B cell (primary cell): ENCODE measurements at regions not wholly inside any gene's neighbourhood (a gene's known extent, or its start where the extent isn't known, plus 50 kb on each side); places are given as distances from the start of the nearest gene placed in this dataset.

Source experiments
- ATAC-seq: fragments of 200-7000 bp; cut with Tn5 transposase; one replicate; pipeline ENCODE4 v1.10.0; 2021; ENCODE audit warnings: low read depth, mild to moderate bottlenecking, moderate number of reproducible peaks, moderate library complexity
- CTCF ChIA-PET: fragments of 350-600 bp; sonication (Branson Sonifier 250); formaldehyde crosslinking; loops from one replicate; lab custom pipeline; 2021; ENCODE audit warnings: antibody characterized with exemption, inconsistent platforms; lab: Charles Lee
- POLR2A ChIA-PET: fragments of 350-600 bp; sonication (Branson Sonifier 250); formaldehyde crosslinking; loops from one replicate; lab custom pipeline; 2021; ENCODE audit warnings: antibody characterized with exemption; lab: Charles Lee
- DNase-seq: peaks from one replicate; pipeline ENCODE4 v3.0.0; 2013
- H2AFZ ChIP-seq: 2 replicates; pipeline ENCODE4 v1.6.1; 2012; ENCODE audit warnings: mild to moderate bottlenecking, low read depth, low read length; ENCODE audit not compliant: insufficient read depth, poor library complexity, severe bottlenecking
- H3K27ac ChIP-seq, 2 donors: 1 replicate in 1 of 2; 2 replicates in 1 of 2; pipeline ENCODE4 v1.5.1; 2012 to 2013; ENCODE audit warnings: low read length in 2 of 2, mild to moderate bottlenecking in 2 of 2, moderate library complexity in 1 of 2
- H3K27me3 ChIP-seq, 4 experiments: fragments of 200-600 bp in 1 of 4; sonication (generic) in 1 of 4; replicated peaks in 1 of 4; 1 replicate in 2 of 4; 2 replicates in 2 of 4; pipeline versions ENCODE4 v1.6.1 to v1.7.0; 2013 to 2016; ENCODE audit warnings: low read length in 3 of 4, mild to moderate bottlenecking in 2 of 4, mixed read lengths in 1 of 4, moderate library complexity in 1 of 4; ENCODE audit not compliant: insufficient read depth in 4 of 4, control insufficient read depth in 3 of 4; ENCODE audit errors: control extremely low read depth in 1 of 4
- H3K36me3 ChIP-seq, 2 experiments: replicated peaks in 1 of 2; 1 replicate in 1 of 2; 2 replicates in 1 of 2; pipeline versions ENCODE4 v1.6.1 to v1.7.1; 2013; ENCODE audit warnings: low read length in 1 of 2; ENCODE audit not compliant: insufficient read depth in 2 of 2, control insufficient read depth in 1 of 2; ENCODE audit errors: control extremely low read depth in 1 of 2, extremely low read depth in 1 of 2
- H3K4me1 ChIP-seq, 2 donors: fragments of 200-600 bp in 1 of 2; sonication (generic) in 1 of 2; 1 replicate in 1 of 2; 2 replicates in 1 of 2; pipeline versions ENCODE4 v1.5.1 to v1.6.1; 2013 to 2017; ENCODE audit warnings: low read length in 2 of 2; ENCODE audit not compliant: control insufficient read depth in 2 of 2, insufficient read depth in 2 of 2
- H3K4me2 ChIP-seq: replicated peaks from 2 replicates; pipeline ENCODE3; 2012; ENCODE audit warnings: mild to moderate bottlenecking, low read depth, low read length; ENCODE audit not compliant: poor library complexity, severe bottlenecking
- H3K4me3 ChIP-seq, 5 experiments: fragments of 200-600 bp in 1 of 5; sonication (generic) in 1 of 5; 1 replicate in 3 of 5; 2 replicates in 2 of 5; pipeline versions ENCODE4 v1.5.1 to v1.7.0; 2011 to 2016; ENCODE audit warnings: low read length in 4 of 5, mild to moderate bottlenecking in 4 of 5, low read depth in 2 of 5, control low read depth in 1 of 5, moderate library complexity in 1 of 5; ENCODE audit not compliant: insufficient read depth in 1 of 5; ENCODE audit errors: control extremely low read depth in 1 of 5, extremely low read depth in 1 of 5
- H3K79me2 ChIP-seq: fragments of 200-600 bp; sonication (generic); one replicate; pipeline ENCODE4 v1.6.0; 2016; ENCODE audit warnings: low read length; ENCODE audit not compliant: control insufficient read depth, insufficient read depth
- H3K9ac ChIP-seq: fragments of 200-600 bp; sonication (generic); 2 replicates; pipeline ENCODE4 v1.6.1; 2017; ENCODE audit warnings: mild to moderate bottlenecking, low read length, moderate library complexity
- H3K9me3 ChIP-seq, 3 donors: one replicate each; pipeline versions ENCODE4 v1.6.1 to v1.7.1; 2013; ENCODE audit warnings: low read length in 2 of 3; ENCODE audit not compliant: control insufficient read depth in 2 of 3, insufficient read depth in 1 of 3; ENCODE audit errors: control extremely low read depth in 1 of 3
- H4K20me1 ChIP-seq: 2 replicates; pipeline ENCODE4 v1.6.0; 2012; ENCODE audit warnings: mild to moderate bottlenecking, low read length; ENCODE audit not compliant: insufficient read depth, control insufficient read depth, poor library complexity, severe bottlenecking
- H3K27ac Mint-ChIP-seq: one replicate; pipeline ENCODE4 v1.8.0; 2021; ENCODE audit warnings: mixed read lengths
- H3K27me3 Mint-ChIP-seq: one replicate; pipeline ENCODE4 v1.8.0; 2021; ENCODE audit warnings: mixed read lengths
- H3K4me1 Mint-ChIP-seq: one replicate; pipeline ENCODE4 v1.8.0; 2021; ENCODE audit warnings: mixed read lengths
- H3K4me3 Mint-ChIP-seq: one replicate; pipeline ENCODE4 v1.8.0; 2021; ENCODE audit warnings: mixed read lengths
- H3K9me3 Mint-ChIP-seq: one replicate; pipeline ENCODE4 v1.8.0; 2022; ENCODE audit warnings: mixed read lengths; ENCODE audit not compliant: insufficient read depth
- EZH2 ChIP-seq: IDR thresholded peaks from 2 replicates; pipeline ENCODE4 v1.6.1; 2012; ENCODE audit warnings: borderline replicate concordance, low read depth, mild to moderate bottlenecking, moderate library complexity, low read length; ENCODE audit not compliant: insufficient read depth, poor library complexity, severe bottlenecking
- WGBS: methylation state at CpG from one replicate; pipeline ENCODE4 v1.1.5; 2013; ENCODE audit warnings: missing lambda C conversion rate; ENCODE audit not compliant: insufficient coverage; 5-methylcytosine and 5-hydroxymethylcytosine counted together
- intact Hi-C: fragments of 100-400 bp; cut with micrococcal nuclease; formaldehyde crosslinking; loops from one replicate; pipeline ENCODE4 v1.10.0; 2022
- TF ChIP-seq, protein P1 (sequence below): fragments of 200-600 bp; IDR thresholded peaks from one replicate; pipeline ENCODE4 v1.8.0; 2022; ENCODE audit warnings: antibody characterized with exemption, mild to moderate bottlenecking

DNA sequence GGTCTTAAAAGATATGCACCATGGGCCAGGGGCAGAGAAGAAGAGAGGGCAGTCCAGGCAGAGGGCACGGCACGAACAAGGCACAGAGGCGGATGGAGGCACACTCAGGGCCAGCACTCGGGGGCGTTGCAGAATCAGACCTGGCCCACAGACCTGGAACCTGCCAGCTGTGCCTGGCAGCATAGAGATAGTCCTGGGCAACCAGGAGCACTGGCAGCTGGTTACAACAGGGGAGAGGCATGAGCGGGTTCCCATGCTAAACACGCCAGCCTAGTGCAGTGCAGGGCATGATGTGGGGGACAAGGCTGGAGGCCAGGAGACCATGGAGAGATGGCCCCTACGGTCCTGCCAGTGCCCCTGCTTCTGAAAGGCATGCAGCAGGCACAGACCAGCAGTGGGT is 56.9 kb upstream of the RBFOX3 start:
- Histone ChIP-seq H3K4me1 (no peaks in the 10 kb centered on the region), H3K4me2 (no peak overlapping the region), H3K36me3 (no peaks in the 10 kb centered on the region), H3K9ac (no peak overlapping the region), H3K9me3 (peaks cover 0 to 22% (median 1%) of the 10 kb centered on the region in 3 donors), H3K79me2 (no peaks in the 10 kb centered on the region), H3K4me3 (no peak overlapping the region), H3K27ac (no peak overlapping the region), H4K20me1 (no peaks in the 10 kb centered on the region), H2AFZ (no peak overlapping the region), H3K27me3 (peaks cover 0 to 51% (median 7%) of the 10 kb centered on the region in 4 experiments)
- 91% methylated on average over 8 of the region's 8 CpGs for WGBS
- no peak for TF ChIP-seq EZH2
- TF ChIP-seq, protein P1, sequence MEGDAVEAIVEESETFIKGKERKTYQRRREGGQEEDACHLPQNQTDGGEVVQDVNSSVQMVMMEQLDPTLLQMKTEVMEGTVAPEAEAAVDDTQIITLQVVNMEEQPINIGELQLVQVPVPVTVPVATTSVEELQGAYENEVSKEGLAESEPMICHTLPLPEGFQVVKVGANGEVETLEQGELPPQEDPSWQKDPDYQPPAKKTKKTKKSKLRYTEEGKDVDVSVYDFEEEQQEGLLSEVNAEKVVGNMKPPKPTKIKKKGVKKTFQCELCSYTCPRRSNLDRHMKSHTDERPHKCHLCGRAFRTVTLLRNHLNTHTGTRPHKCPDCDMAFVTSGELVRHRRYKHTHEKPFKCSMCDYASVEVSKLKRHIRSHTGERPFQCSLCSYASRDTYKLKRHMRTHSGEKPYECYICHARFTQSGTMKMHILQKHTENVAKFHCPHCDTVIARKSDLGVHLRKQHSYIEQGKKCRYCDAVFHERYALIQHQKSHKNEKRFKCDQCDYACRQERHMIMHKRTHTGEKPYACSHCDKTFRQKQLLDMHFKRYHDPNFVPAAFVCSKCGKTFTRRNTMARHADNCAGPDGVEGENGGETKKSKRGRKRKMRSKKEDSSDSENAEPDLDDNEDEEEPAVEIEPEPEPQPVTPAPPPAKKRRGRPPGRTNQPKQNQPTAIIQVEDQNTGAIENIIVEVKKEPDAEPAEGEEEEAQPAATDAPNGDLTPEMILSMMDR, result no peak
- Mint-ChIP-seq H3K4me1 (peaks cover 3% of the 10 kb centered on the region), H3K4me3 (no peak overlapping the region), H3K9me3 (peaks cover 2% of the 10 kb centered on the region), H3K27me3 (peaks cover 62% of the 10 kb centered on the region), H3K27ac (no peak overlapping the region)
- no peak for DNase-seq
- intact Hi-C loops, result no loop called here
- ATAC-seq, result no peak
- ChIA-PET CTCF (no interaction called here), POLR2A (no interaction called here)

DNA sequence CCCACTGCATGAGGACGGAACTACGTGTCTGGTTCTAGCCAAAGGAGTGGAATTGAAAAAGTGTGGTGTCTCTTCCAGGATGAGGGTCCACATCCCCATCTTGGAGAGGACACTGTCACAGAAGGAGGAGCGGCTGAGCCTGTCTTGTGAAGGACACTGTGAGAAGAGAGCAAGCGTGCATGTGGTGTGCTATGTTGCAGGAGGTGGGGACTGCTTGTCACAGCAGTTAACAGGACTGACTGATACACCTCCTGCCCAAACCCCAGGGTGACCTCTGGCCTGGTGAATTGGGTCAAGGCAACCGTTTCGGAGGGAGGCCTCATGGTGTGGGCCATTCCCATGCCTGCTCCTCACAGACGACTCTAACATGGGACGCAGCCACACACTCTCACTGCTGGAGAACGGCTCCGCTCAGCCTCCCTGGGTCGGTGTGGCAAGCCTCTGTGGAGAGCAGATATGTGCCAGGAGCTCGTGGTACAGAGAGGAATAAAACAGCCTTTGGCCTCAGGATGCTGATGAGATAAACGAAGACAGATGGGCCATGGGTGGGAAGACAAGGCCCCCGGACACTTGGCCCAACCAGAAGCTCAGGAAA is 56.4 kb upstream of the RBFOX3 start:
- TF ChIP-seq EZH2, result no peak
- TF ChIP-seq, protein P1, result no peak
- Histone ChIP-seq H3K4me1 (no peaks in the 10 kb centered on the region), H3K9ac (no peak overlapping the region), H3K27ac (no peak overlapping the region), H3K4me3 (no peak overlapping the region), H3K27me3 (peaks cover 0 to 48% (median 7%) of the 10 kb centered on the region in 4 experiments), H4K20me1 (no peaks in the 10 kb centered on the region), H2AFZ (no peak overlapping the region), H3K36me3 (no peaks in the 10 kb centered on the region), H3K4me2 (no peak overlapping the region), H3K9me3 (peaks cover 0 to 21% (median 0%) of the 10 kb centered on the region in 3 donors), H3K79me2 (no peaks in the 10 kb centered on the region)
- Mint-ChIP-seq H3K27me3 (peaks cover 61% of the 10 kb centered on the region), H3K4me1 (peaks cover 3% of the 10 kb centered on the region), H3K9me3 (peaks cover 2% of the 10 kb centered on the region), H3K27ac (no peak overlapping the region), H3K4me3 (no peak overlapping the region)
- DNase-seq (no peak), ATAC-seq (no peak)
- intact Hi-C loops, result no loop called here
- ChIA-PET CTCF (no interaction called here), POLR2A (no interaction called here)
- 84% methylated on average over 12 of the region's 14 CpGs for WGBS
